ENCODE measurements at regions not wholly inside any gene's neighbourhood (a gene's known extent, or its start where the extent isn't known, plus 50 kb on each side); places are given as distances from the start of the nearest gene placed in this dataset.

- TF ChIP-seq, protein P1, sequence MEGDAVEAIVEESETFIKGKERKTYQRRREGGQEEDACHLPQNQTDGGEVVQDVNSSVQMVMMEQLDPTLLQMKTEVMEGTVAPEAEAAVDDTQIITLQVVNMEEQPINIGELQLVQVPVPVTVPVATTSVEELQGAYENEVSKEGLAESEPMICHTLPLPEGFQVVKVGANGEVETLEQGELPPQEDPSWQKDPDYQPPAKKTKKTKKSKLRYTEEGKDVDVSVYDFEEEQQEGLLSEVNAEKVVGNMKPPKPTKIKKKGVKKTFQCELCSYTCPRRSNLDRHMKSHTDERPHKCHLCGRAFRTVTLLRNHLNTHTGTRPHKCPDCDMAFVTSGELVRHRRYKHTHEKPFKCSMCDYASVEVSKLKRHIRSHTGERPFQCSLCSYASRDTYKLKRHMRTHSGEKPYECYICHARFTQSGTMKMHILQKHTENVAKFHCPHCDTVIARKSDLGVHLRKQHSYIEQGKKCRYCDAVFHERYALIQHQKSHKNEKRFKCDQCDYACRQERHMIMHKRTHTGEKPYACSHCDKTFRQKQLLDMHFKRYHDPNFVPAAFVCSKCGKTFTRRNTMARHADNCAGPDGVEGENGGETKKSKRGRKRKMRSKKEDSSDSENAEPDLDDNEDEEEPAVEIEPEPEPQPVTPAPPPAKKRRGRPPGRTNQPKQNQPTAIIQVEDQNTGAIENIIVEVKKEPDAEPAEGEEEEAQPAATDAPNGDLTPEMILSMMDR (IDR thresholded peaks at IDR 0.05) = no peak
- no peak for TF ChIP-seq GABPB1 (CRISPR knock-in tag; IDR thresholded peaks at IDR 0.05)
- TF ChIP-seq CREM (CRISPR knock-in tag; IDR thresholded peaks at IDR 0.05) = no peak
- TF ChIP-seq HMGXB4 (CRISPR knock-in tag; IDR thresholded peaks at IDR 0.05) = no peak
- no peak for TF ChIP-seq MAX (CRISPR knock-in tag; IDR thresholded peaks at IDR 0.05)
- TF ChIP-seq, protein P2, sequence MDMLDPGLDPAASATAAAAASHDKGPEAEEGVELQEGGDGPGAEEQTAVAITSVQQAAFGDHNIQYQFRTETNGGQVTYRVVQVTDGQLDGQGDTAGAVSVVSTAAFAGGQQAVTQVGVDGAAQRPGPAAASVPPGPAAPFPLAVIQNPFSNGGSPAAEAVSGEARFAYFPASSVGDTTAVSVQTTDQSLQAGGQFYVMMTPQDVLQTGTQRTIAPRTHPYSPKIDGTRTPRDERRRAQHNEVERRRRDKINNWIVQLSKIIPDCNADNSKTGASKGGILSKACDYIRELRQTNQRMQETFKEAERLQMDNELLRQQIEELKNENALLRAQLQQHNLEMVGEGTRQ (CRISPR knock-in tag; IDR thresholded peaks at IDR 0.05) = no peak
- no peak for TF ChIP-seq SP1 (CRISPR knock-in tag; conservative IDR thresholded peaks at IDR 0.05)
- TF ChIP-seq ZNF263 (CRISPR knock-in tag; IDR thresholded peaks at IDR 0.05; ENCODE audit: low read depth) = no peak
- TF ChIP-seq ATF1 (CRISPR knock-in tag; IDR thresholded peaks at IDR 0.05) = no peak
Measured at GRCh38 chr10:2913474-2913873, 153.9 kb upstream of the PFKP start.
